Fibroblast of skin of scalp (primary cell): ENCODE measurements at regions not wholly inside any gene's neighbourhood (a gene's known extent, or its start where the extent isn't known, plus 50 kb on each side); places are given as distances from the start of the nearest gene placed in this dataset.

Experiments
- DNase-seq: peaks from one replicate; pipeline ENCODE4 v3.0.0-alpha.2; 2013

GRCh38 chr14:32023540-32023939, 53.6 kb upstream of the ARHGAP5 start:
- no peak for DNase-seq

- no peak for DNase-seq
Observed at GRCh38 chr14:32027255-32027939, 49.7 kb upstream of the ARHGAP5 start.
